ENCODE measurements at regions not wholly inside any gene's neighbourhood (a gene's known extent, or its start where the extent isn't known, plus 50 kb on each side); places are given as distances from the start of the nearest gene placed in this dataset.

- no peak for DNase-seq
These were observed 208.3 kb downstream of the TLE1 start for GRCh38 chr9:81480828-81481604.

GRCh38 chr9:81479573-81479972, 209.8 kb downstream of the TLE1 start:
- DNase-seq = no peak

GRCh38 chr9:81477669-81478068, 211.7 kb downstream of the TLE1 start:
- no peak for DNase-seq

- DNase-seq = no peak
These were observed 212.4 kb downstream of the TLE1 start for GRCh38 chr9:81476813-81477490.

DNA sequence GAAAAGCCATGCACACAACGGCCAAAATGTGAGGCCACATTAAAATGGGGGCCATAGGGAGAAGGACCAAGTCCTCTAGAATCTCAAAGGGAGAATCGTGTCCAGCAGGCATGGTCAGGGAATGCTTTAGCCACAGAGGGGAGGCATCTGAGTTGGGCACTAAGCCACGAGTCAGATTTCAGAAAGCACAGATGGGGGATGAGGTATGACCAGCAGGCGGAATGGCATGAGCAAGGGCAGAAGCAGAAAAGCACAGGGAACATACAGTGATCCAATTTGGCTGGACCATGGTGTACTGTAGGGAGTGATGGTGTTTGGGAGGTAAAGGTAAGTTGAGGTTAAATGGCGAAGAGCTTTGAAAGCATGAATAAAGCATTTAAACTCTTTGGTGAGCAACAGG, 214.6 kb downstream of the TLE1 start:
- no peak for DNase-seq

GRCh38 chr9:81474125-81474524, 215.2 kb downstream of the TLE1 start:
- no peak for DNase-seq

DNA sequence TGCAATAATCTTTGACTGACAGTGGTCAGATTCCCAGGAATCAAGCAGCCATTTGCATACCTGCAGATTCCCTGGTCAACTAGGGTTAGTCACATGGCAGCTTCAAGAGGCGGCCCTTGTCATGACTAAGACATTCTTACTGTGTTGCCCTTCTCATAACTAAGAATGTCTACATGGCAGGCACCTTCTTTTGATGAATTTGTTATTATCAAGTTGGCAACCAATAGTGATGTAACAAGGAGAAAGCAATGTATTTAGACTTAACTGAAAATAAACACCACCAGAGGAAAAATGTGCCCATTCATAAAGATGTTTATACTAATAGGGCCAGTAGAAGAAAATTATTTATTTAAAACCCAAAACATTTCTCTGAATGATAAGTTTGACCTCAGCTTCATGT, 215.6 kb downstream of the TLE1 start:
- DNase-seq = no peak

DNA sequence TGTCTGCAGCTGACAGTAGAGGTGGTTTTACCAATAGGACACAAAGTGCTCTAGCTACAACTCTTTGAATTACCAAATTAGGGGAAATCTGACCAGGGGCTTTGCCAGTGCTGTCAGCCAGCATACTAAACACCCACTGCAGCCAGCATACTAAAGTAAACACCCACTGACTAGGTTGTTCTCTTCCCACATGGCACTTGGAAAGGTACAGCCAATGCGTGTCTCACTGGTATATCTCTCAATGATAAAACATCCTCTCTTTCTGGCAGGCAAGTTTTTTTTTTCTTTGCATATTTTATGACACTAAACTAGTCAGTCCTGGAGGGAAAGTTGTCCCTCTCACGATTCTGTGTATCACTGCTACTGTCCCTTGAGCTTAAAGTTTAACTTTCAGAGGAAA, 216.1 kb downstream of the TLE1 start:
- DNase-seq = no peak

GRCh38 chr9:81472701-81473100, 216.6 kb downstream of the TLE1 start:
- DNase-seq = no peak

- DNase-seq = no peak
These were observed 218.5 kb downstream of the TLE1 start for GRCh38 chr9:81470864-81471263.

- DNase-seq = no peak
These were observed 221.2 kb downstream of the TLE1 start for GRCh38 chr9:81468084-81468595.

GRCh38 chr9:81466981-81467380, 222.4 kb downstream of the TLE1 start:
- DNase-seq = no peak

- no peak for DNase-seq
These were observed 223.8 kb downstream of the TLE1 start for GRCh38 chr9:81465468-81466011.

- DNase-seq = no peak
These were observed 226.5 kb downstream of the TLE1 start for GRCh38 chr9:81462801-81463200.

- no peak for DNase-seq
These were observed 228.2 kb downstream of the TLE1 start for GRCh38 chr9:81461196-81461595.

GRCh38 chr9:81460693-81461092, 228.7 kb downstream of the TLE1 start:
- no peak for DNase-seq

DNA sequence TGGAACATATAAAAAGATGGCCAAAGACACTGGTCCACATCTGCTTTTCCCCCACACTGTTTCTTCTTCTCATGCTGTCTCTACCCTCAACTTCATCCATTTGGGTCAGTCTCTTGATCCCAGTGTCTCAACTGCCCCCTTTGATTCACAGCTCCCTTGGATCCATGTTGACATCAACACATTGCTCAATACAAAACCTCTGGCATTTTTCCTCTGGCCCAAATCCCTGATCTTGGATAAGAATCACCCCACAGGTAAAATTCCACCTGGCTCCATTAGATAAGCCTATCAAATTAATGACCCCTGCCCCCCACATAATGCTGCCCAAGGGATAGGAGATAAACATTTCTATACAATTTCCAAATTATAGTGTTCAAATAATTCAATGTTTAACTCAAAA, 229.8 kb downstream of the TLE1 start:
- DNase-seq = no peak

- no peak for DNase-seq
These were observed 232.8 kb downstream of the TLE1 start for GRCh38 chr9:81456431-81457006.

DNA sequence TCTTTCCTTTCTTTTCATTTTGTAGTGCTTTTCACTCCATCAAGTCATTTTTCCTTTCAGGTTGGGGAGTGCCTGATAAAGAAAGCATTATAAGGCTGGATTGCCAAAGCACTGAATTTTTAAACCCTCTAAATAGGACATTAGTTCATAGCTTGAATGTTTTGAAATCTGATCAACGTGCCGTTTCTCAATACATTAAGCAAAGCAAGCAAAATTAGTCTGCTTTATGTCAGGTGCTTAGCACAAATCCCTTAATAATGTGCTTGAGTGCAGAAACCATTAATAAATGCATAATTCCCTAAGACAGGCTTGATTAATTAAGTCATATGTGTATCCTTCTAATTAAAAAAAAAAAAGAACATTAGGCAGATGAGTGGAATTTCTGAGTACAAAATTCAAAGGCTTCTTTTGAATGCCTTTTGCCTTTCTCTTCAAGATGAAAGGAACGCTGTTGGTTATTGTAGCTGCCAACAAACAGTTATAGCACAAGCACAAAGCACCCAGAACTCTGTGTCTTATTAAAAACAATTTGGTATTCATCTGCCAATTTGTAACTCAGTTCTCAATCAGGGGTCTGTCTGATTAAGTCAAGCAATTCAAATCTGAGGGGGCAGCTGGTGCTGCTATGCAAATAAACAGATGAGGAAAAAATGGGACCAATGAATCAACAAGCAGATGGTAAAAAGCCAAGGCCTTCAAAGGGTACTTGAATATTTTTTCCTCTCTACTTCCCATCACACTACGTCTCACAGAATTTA, 233.7 kb downstream of the TLE1 start:
- DNase-seq = no peak

DNA sequence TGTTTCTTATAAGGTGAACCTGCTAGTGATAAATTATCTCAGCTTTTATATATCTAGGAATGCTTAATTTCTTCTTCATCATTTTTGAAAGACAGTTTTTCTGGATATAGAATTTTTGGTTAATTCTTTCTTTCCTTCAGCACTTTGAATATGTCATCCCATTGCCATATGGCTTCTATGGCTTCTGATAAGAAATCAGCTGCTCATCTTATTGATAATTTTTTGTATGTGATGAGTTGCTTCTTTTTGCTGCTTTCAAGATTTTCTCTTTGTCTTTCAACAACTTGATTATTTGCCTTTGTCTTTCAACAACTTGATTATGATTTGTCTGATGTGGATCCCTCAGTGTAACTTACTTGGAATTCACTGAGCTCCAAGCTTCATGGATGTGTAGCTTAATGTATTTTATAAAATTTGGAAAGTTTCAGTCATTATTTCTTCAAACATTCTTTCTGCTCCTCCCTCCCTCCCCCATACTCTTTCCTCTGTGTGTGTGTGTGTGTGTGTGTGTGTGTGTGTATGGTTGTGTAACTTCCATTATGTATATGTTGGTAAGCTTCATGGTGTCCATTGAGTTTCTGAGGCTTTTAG, 243.9 kb downstream of the TLE1 start:
- DNase-seq = no peak

DNA sequence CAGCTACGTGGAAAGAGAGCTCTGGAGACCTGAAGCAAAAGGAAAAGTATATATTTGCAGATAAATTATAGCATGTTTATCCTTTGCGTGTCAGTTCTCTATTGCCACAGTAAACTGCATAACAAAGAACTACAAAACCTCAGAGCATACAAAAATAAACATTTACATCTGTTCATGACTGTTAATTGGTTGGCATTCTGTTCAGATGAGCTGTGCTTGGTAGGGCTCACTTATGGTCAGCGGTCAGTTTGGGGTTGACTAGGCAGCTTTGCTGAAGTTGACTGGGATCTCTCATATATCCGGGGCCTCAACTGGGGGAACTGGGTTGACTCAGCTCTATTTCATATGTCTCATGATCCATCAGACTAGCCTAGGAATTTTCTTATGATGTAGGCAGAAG, 257.7 kb downstream of the TLE1 start:
- DNase-seq = no peak

- DNase-seq = no peak
These were observed 258.6 kb downstream of the TLE1 start for GRCh38 chr9:81430727-81431126.

- no peak for DNase-seq
These were observed 261.5 kb downstream of the TLE1 start for GRCh38 chr9:81427870-81428269.

Measured in activated effector memory CD4-positive, alpha-beta T cell treated with anti-CD3 and anti-CD28 coated beads, Interleukin-2, amount 50 U/mL, for 16 hours (primary cell).